GM19328 (cell line): ENCODE measurements at regions not wholly inside any gene's neighbourhood (a gene's known extent, or its start where the extent isn't known, plus 50 kb on each side); places are given as distances from the start of the nearest gene placed in this dataset.
"Not testable (repeated sequence)": the region's sequence is repeated elsewhere in the genome, so short reads cannot be mapped to it uniquely, and the experiment has no call there.

Experiments used
- ATAC-seq: cut with Tn5 transposase; IDR thresholded peaks from one replicate; pipeline ENCODE4 v1.9.1; 2021; ENCODE audit warnings: mild to moderate bottlenecking, moderate library complexity; ENCODE audit not compliant: unreplicated experiment

- peak; percentile 47 for ATAC-seq
Observed at GRCh38 chr21:8377093-8377841, 2144.1 kb upstream of the TPTE start.

DNA sequence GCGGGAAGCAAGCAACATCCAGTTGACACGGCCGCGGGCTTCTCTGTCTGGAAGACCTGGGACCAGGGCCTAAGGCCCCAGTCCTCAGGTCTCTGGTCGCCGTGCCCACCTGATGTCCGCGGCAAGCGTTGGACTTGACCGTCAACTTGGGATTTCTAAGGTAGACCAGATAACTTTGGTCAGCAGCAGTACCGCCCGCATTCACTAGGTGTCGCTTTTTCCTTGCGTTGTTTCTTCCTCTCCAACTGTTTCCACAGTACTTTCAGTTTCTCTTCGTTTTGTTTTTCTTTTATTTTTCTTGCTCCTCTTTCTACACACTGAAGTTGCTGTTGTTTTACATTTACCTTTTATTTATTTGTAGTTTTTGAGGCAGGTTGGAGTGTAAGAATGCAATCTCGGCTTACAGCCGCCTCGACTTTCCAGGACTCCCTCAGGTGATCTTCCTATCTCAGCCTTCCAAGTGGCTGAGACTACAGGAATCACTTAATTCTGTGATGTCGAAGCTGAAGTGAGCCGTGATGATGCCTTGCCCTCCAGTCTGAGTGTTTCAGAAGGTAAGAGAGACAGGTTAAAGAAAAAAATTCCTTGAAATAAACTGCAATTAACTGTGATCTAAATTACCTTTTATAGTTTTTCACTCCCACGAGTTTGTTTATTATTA, 2140.8 kb upstream of the TPTE start:
- ATAC-seq = not testable (repeated sequence)

DNA sequence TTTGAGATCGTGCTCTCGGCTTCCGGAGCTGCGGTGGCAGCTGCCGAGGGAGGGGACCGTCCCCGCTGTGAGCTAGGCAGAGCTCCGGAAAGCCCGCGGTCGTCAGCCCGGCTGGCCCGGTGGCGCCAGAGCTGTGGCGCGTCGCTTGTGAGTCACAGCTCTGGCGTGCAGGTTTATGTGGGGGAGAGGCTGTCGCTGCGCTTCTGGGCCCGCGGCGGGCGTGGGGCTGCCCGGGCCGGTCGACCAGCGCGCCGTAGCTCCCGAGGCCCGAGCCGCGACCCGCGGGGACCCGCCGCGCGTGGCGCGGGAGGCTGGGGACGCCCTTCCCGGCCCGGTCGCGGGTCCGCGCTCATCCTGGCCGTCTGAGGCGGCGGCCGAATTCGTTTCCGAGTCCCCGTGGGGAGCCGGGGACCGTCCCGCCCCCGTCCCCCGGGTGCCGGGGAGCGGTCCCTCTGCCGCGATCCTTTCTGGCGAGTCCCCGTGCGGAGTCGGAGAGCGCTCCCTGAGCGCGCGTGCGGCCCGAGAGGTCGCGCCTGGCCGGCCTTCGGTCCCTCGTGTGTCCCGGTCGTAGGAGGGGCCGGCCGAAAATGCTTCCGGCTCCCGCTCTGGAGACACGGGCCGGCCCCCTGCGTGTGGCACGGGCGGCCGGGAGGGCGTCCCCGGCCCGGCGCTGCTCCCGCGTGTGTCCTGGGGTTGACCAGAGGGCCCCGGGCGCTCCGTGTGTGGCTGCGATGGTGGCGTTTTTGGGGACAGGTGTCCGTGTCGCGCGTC, 2133.0 kb upstream of the TPTE start:
- not testable (repeated sequence) for ATAC-seq

GRCh38 chr21:8388940-8389238, 2132.5 kb upstream of the TPTE start:
- ATAC-seq = not testable (repeated sequence)

DNA sequence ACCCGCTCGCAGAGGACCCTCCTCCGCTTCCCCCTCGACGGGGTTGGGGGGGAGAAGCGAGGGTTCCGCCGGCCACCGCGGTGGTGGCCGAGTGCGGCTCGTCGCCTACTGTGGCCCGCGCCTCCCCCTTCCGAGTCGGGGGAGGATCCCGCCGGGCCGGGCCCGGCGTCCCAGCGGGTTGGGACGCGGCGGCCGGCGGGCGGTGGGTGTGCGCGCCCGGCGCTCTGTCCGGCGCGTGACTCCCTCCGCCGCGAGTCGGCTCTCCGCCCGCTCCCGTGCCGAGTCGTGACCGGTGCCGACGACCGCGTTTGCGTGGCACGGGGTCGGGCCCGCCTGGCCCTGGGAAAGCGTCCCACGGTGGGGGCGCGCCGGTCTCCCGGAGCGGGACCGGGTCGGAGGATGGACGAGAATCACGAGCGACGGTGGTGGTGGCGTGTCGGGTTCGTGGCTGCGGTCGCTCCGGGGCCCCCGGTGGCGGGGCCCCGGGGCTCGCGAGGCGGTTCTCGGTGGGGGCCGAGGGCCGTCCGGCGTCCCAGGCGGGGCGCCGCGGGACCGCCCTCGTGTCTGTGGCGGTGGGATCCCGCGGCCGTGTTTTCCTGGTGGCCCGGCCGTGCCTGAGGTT, 2130.7 kb upstream of the TPTE start:
- ATAC-seq = not testable (repeated sequence)

DNA sequence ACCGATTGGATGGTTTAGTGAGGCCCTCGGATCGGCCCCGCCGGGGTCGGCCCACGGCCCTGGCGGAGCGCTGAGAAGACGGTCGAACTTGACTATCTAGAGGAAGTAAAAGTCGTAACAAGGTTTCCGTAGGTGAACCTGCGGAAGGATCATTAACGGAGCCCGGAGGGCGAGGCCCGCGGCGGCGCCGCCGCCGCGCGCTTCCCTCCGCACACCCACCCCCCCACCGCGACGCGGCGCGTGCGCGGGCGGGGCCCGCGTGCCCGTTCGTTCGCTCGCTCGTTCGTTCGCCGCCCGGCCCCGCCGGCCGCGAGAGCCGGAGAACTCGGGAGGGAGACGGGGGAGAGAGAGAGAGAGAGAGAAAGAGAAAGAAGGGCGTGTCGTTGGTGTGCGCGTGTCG, 2127.0 kb upstream of the TPTE start:
- ATAC-seq = not testable (repeated sequence)

DNA sequence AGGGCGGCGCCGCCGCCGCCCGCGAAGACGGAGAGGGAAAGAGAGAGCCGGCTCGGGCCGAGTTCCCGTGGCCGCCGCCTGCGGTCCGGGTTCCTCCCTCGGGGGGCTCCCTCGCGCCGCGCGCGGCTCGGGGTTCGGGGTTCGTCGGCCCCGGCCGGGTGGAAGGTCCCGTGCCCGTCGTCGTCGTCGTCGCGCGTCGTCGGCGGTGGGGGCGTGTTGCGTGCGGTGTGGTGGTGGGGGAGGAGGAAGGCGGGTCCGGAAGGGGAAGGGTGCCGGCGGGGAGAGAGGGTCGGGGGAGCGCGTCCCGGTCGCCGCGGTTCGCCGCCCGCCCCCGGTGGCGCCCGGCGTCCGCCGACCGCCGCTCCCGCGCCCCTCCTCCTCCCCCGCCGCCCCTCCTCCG, 2125.4 kb upstream of the TPTE start:
- ATAC-seq = not testable (repeated sequence)

GRCh38 chr21:8398870-8399437, 2122.4 kb upstream of the TPTE start:
- not testable (repeated sequence) for ATAC-seq

DNA sequence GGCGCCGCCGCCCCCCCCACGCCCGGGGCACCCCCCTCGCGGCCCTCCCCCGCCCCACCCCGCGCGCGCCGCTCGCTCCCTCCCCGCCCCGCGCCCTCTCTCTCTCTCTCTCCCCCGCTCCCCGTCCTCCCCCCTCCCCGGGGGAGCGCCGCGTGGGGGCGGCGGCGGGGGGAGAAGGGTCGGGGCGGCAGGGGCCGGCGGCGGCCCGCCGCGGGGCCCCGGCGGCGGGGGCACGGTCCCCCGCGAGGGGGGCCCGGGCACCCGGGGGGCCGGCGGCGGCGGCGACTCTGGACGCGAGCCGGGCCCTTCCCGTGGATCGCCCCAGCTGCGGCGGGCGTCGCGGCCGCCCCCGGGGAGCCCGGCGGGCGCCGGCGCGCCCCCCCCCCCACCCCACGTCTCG, 2121.5 kb upstream of the TPTE start:
- ATAC-seq = not testable (repeated sequence)

GRCh38 chr21:8401799-8402198, 2119.6 kb upstream of the TPTE start:
- ATAC-seq = not testable (repeated sequence)

- not testable (repeated sequence) for ATAC-seq
Observed at GRCh38 chr21:8406331-8406730, 2115.1 kb upstream of the TPTE start.

GRCh38 chr21:8411139-8411671, 2110.2 kb upstream of the TPTE start:
- not testable (repeated sequence) for ATAC-seq

GRCh38 chr21:8419925-8420560, 2101.3 kb upstream of the TPTE start:
- ATAC-seq = peak; percentile 81

DNA sequence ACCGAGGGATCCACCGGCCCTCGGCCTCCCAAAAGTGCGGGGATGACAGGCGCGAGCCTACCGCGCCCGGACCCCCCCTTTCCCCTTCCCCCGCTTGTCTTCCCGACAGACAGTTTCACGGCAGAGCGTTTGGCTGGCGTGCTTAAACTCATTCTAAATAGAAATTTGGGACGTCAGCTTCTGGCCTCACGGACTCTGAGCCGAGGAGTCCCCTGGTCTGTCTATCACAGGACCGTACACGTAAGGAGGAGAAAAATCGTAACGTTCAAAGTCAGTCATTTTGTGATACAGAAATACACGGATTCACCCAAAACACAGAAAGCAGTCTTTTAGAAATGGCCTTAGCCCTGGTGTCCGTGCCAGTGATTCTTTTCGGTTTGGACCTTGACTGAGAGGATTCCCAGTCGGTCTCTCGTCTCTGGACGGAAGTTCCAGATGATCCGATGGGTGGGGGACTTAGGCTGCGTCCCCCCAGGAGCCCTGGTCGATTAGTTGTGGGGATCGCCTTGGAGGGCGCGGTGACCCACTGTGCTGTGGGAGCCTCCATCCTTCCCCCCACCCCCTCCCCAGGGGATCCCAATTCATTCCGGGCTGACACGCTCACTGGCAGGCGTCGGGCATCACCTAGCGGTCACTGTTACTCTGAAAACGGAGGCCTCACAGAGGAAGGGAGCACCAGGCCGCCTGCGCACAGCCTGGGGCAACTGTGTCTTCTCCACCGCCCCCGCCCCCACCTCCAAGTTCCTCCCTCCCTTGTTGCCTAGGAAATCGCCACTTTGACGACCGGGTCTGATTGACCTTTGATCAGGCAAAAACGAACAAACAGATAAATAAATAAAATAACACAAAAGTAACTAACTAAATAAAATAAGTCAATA, 2093.4 kb upstream of the TPTE start:
- ATAC-seq = peak; percentile 32

- ATAC-seq = peak; percentile 65
Observed at GRCh38 chr21:8428668-8429456, 2092.5 kb upstream of the TPTE start.

- not testable (repeated sequence) for ATAC-seq
Observed at GRCh38 chr21:8434710-8435109, 2086.7 kb upstream of the TPTE start.

GRCh38 chr21:8443093-8443492, 2078.3 kb upstream of the TPTE start:
- ATAC-seq = not testable (repeated sequence)

DNA sequence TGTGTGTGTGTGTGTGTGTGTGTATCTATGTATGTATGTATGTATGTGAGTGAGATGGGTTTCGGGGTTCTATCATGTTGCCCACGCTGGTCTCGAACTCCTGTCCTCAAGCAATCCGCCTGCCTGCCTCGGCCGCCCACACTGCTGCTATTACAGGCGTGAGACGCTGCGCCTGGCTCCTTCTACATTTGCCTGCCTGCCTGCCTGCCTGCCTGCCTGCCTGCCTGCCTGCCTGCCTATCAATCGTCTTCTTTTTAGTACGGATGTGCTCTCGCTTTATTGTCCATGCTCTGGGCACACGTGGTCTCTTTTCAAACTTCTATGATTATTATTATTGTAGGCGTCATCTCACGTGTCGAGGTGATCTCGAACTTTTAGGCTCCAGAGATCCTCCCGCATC, 2071.6 kb upstream of the TPTE start:
- ATAC-seq = not testable (repeated sequence)
